Astrocyte (in vitro differentiated cells and primary cell): ENCODE measurements at regions not wholly inside any gene's neighbourhood (a gene's known extent, or its start where the extent isn't known, plus 50 kb on each side); places are given as distances from the start of the nearest gene placed in this dataset.

Experiments used
- DNase-seq: peaks from one replicate; pipeline ENCODE4 v3.0.0-alpha.2; 2010; ENCODE audit warnings: low read depth
- FAIRE-seq: peaks from 2 replicates; lab custom pipeline; 2011; peaks lifted over from hg19 to GRCh38; lab: Jason Lieb, UNC
- H2AFZ ChIP-seq: 2 replicates; pipeline ENCODE4 v1.6.0; 2012; ENCODE audit warnings: low read depth, low read length, inconsistent platforms
- H3K27ac ChIP-seq: 2 replicates; pipeline ENCODE4 v1.5.1; 2011; ENCODE audit warnings: low read depth, low read length, inconsistent platforms
- H3K27me3 ChIP-seq: 2 replicates; pipeline ENCODE4 v1.6.0; 2011; ENCODE audit warnings: low read length, inconsistent platforms; ENCODE audit not compliant: insufficient read depth
- H3K36me3 ChIP-seq: 2 replicates; pipeline ENCODE4 v1.5.1; 2011; ENCODE audit warnings: low read length, inconsistent platforms; ENCODE audit not compliant: insufficient read depth
- H3K4me1 ChIP-seq: 2 replicates; pipeline ENCODE4 v1.5.1; 2011; ENCODE audit warnings: low read length, inconsistent platforms; ENCODE audit not compliant: insufficient read depth
- H3K4me2 ChIP-seq: 2 replicates; pipeline ENCODE4 v1.6.0; 2012; ENCODE audit warnings: low read length, inconsistent platforms
- H3K4me3 ChIP-seq: 2 replicates; pipeline ENCODE4 v1.5.1; 2011; ENCODE audit warnings: low read depth, mild to moderate bottlenecking, low read length, inconsistent platforms; ENCODE audit not compliant: insufficient read depth
- H3K79me2 ChIP-seq: 2 replicates; pipeline ENCODE4 v1.6.0; 2012; ENCODE audit warnings: mild to moderate bottlenecking, low read length, inconsistent platforms; ENCODE audit not compliant: insufficient read depth
- H3K9ac ChIP-seq: 2 replicates; pipeline ENCODE4 v1.6.0; 2012; ENCODE audit warnings: mild to moderate bottlenecking, low read length, inconsistent platforms
- H3K9me3 ChIP-seq: 2 replicates; pipeline ENCODE4 v1.5.1; 2012; ENCODE audit warnings: low read depth, mild to moderate bottlenecking, low read length, inconsistent platforms; ENCODE audit not compliant: insufficient read depth
- H4K20me1 ChIP-seq: 2 replicates; pipeline ENCODE4 v1.6.0; 2012; ENCODE audit warnings: low read length, inconsistent platforms; ENCODE audit not compliant: insufficient read depth
- H3K27ac Mint-ChIP-seq: one replicate; pipeline ENCODE4 v1.8.0; 2021; ENCODE audit warnings: mild to moderate bottlenecking, mixed read lengths; ENCODE audit not compliant: unreplicated experiment
- H3K27me3 Mint-ChIP-seq: one replicate; pipeline ENCODE4 v1.8.0; 2021; ENCODE audit warnings: low read depth, mixed read lengths; ENCODE audit not compliant: unreplicated experiment
- H3K36me3 Mint-ChIP-seq: one replicate; pipeline ENCODE4 v1.8.0; 2021; ENCODE audit warnings: low read depth, mixed read lengths; ENCODE audit not compliant: unreplicated experiment
- H3K4me1 Mint-ChIP-seq: one replicate; pipeline ENCODE4 v1.8.0; 2021; ENCODE audit warnings: low read depth, mixed read lengths; ENCODE audit not compliant: unreplicated experiment
- H3K4me3 Mint-ChIP-seq: one replicate; pipeline ENCODE4 v1.8.0; 2021; ENCODE audit warnings: mild to moderate bottlenecking, moderate library complexity, mixed read lengths; ENCODE audit not compliant: unreplicated experiment
- H3K9me3 Mint-ChIP-seq: one replicate; pipeline ENCODE4 v1.8.0; 2021; ENCODE audit warnings: mild to moderate bottlenecking, mixed read lengths; ENCODE audit not compliant: unreplicated experiment
- CTCF ChIP-seq: IDR thresholded peaks from 2 replicates; pipeline ENCODE4 v1.5.1; 2011; ENCODE audit warnings: low read depth, mild to moderate bottlenecking, inconsistent platforms, low read length, moderate library complexity; ENCODE audit not compliant: insufficient read depth
- EZH2 ChIP-seq: IDR thresholded peaks from 2 replicates; pipeline ENCODE4 v1.6.1; 2012; ENCODE audit warnings: mild to moderate bottlenecking, low read length, inconsistent platforms; ENCODE audit not compliant: insufficient read depth

- H3K79me2 ChIP-seq, result no peaks in the 10 kb centered on the region
- H3K27ac Mint-ChIP-seq, result no peak overlapping the region
- H3K36me3 Mint-ChIP-seq, result peaks cover 1% of the 10 kb centered on the region
- H3K9ac ChIP-seq, result no peak overlapping the region
- no peak overlapping the region for H3K4me2 ChIP-seq
- TF ChIP-seq CTCF (no peak), EZH2 (no peak)
- H3K4me1 Mint-ChIP-seq, result peaks cover 15% of the 10 kb centered on the region
- no peaks in the 10 kb centered on the region for H3K36me3 ChIP-seq
- H3K27me3 Mint-ChIP-seq, result peaks cover 16% of the 10 kb centered on the region
- H3K9me3 ChIP-seq, result no peaks in the 10 kb centered on the region
- H3K4me3 ChIP-seq, result no peak overlapping the region
- H3K9me3 Mint-ChIP-seq, result no peaks in the 10 kb centered on the region
- H3K27ac ChIP-seq, result no peak overlapping the region
- H3K4me1 ChIP-seq, result peaks cover 10% of the 10 kb centered on the region
- H4K20me1 ChIP-seq, result no peaks in the 10 kb centered on the region
- DNase-seq (no peak), FAIRE-seq (no peak)
- no peaks in the 10 kb centered on the region for H3K27me3 ChIP-seq
- H2AFZ ChIP-seq, result no peak overlapping the region
- no peak overlapping the region for H3K4me3 Mint-ChIP-seq
Observed at GRCh38 chr3:124553178-124553577, 177.1 kb upstream of the UMPS start.

- Mint-ChIP-seq H3K27me3 (peaks cover 5% of the 10 kb centered on the region), H3K27ac (no peak overlapping the region), H3K9me3 (no peaks in the 10 kb centered on the region), H3K36me3 (peaks cover 3% of the 10 kb centered on the region), H3K4me3 (no peak overlapping the region), H3K4me1 (peaks cover 49% of the 10 kb centered on the region)
- no peaks in the 10 kb centered on the region for H3K36me3 ChIP-seq
- no peak overlapping the region for H3K4me3 ChIP-seq
- H4K20me1 ChIP-seq, result peaks cover 8% of the 10 kb centered on the region
- no peaks in the 10 kb centered on the region for H3K79me2 ChIP-seq
- no peak overlapping the region for H2AFZ ChIP-seq
- no peak overlapping the region for H3K4me2 ChIP-seq
- H3K9ac ChIP-seq, result no peak overlapping the region
- no peaks in the 10 kb centered on the region for H3K27me3 ChIP-seq
- no peaks in the 10 kb centered on the region for H3K9me3 ChIP-seq
- FAIRE-seq (no peak), DNase-seq (no peak)
- no peak for TF ChIP-seq CTCF
- peaks cover 30% of the 10 kb centered on the region for H3K4me1 ChIP-seq
- H3K27ac ChIP-seq, result no peak overlapping the region
Observed at GRCh38 chr3:124556636-124557035, 173.6 kb upstream of the UMPS start.

- Histone ChIP-seq H3K4me1 (peaks cover 30% of the 10 kb centered on the region), H3K27ac (no peak overlapping the region), H3K4me3 (no peak overlapping the region), H3K9ac (no peak overlapping the region), H3K36me3 (no peaks in the 10 kb centered on the region), H3K79me2 (no peaks in the 10 kb centered on the region), H3K9me3 (no peaks in the 10 kb centered on the region), H3K27me3 (no peaks in the 10 kb centered on the region), H4K20me1 (peaks cover 8% of the 10 kb centered on the region), H3K4me2 (peak overlapping the region; percentile 69), H2AFZ (no peak overlapping the region)
- TF ChIP-seq CTCF (no peak), EZH2 (no peak)
- peaks cover 49% of the 10 kb centered on the region for H3K4me1 Mint-ChIP-seq
- DNase-seq, result peak; percentile 59
- FAIRE-seq, result no peak
- no peak overlapping the region for H3K4me3 Mint-ChIP-seq
- H3K36me3 Mint-ChIP-seq, result peaks cover 2% of the 10 kb centered on the region
- no peaks in the 10 kb centered on the region for H3K9me3 Mint-ChIP-seq
- H3K27me3 Mint-ChIP-seq, result no peaks in the 10 kb centered on the region
- H3K27ac Mint-ChIP-seq, result no peak overlapping the region
Observed at GRCh38 chr3:124557433-124558232, 172.6 kb upstream of the UMPS start.
